UCSD-AML1 (cell line): ENCODE measurements at regions not wholly inside any gene's neighbourhood (a gene's known extent, or its start where the extent isn't known, plus 50 kb on each side); places are given as distances from the start of the nearest gene placed in this dataset.
"Not testable (repeated sequence)": the region's sequence is repeated elsewhere in the genome, so short reads cannot be mapped to it uniquely, and the experiment has no call there.

ENCODE experiments used
- DNase-seq: peaks from one replicate; lab custom pipeline; 2025; ENCODE audit not compliant: unreplicated experiment; lab: John Stamatoyannopoulos, UW

- DNase-seq = not testable (repeated sequence)
These were observed 187.2 kb downstream of the LMLN start for GRCh38 chr3:198147213-198147612.

GRCh38 chr3:198147993-198148392, 188.0 kb downstream of the LMLN start:
- DNase-seq = not testable (repeated sequence)

GRCh38 chr3:198149904-198150303, 189.9 kb downstream of the LMLN start:
- DNase-seq = not testable (repeated sequence)

GRCh38 chr3:198151867-198152266, 191.8 kb downstream of the LMLN start:
- DNase-seq = not testable (repeated sequence)

GRCh38 chr3:198155771-198156170, 195.8 kb downstream of the LMLN start:
- not testable (repeated sequence) for DNase-seq

- not testable (repeated sequence) for DNase-seq
These were observed 197.3 kb downstream of the LMLN start for GRCh38 chr3:198157231-198157868.

GRCh38 chr3:198158007-198158406, 198.0 kb downstream of the LMLN start:
- DNase-seq = not testable (repeated sequence)

- not testable (repeated sequence) for DNase-seq
These were observed 207.5 kb downstream of the LMLN start for GRCh38 chr3:198167339-198168039.

- not testable (repeated sequence) for DNase-seq
These were observed 210.8 kb downstream of the LMLN start for GRCh38 chr3:198170781-198171180.

GRCh38 chr3:198173080-198173479, 213.1 kb downstream of the LMLN start:
- DNase-seq = not testable (repeated sequence)

GRCh38 chr3:198173929-198174574, 214.0 kb downstream of the LMLN start:
- DNase-seq = not testable (repeated sequence)
